Neural cell (in vitro differentiated cells): ENCODE measurements at regions not wholly inside any gene's neighbourhood (a gene's known extent, or its start where the extent isn't known, plus 50 kb on each side); places are given as distances from the start of the nearest gene placed in this dataset.

Experiments used
- H2AFZ ChIP-seq: fragments of 200-600, 300-800 bp; sonication (generic), shearing (Covaris generic); 2 replicates; pipeline ENCODE4 v1.6.0; 2014; ENCODE audit warnings: low read depth, mild to moderate bottlenecking, antibody characterized with exemption, low read length, moderate library complexity
- H3F3A ChIP-seq: fragments of 200-600 bp; shearing (Covaris generic); 2 replicates; pipeline ENCODE4 v1.6.1; 2016; ENCODE audit warnings: mild to moderate bottlenecking, moderate library complexity, mixed read lengths, antibody characterized with exemption, low read length; ENCODE audit not compliant: insufficient read depth, poor library complexity, severe bottlenecking
- H3K27ac ChIP-seq: fragments of 200-600, 300-800 bp; sonication (generic), shearing (Covaris generic); 2 replicates; pipeline ENCODE4 v1.5.1; 2014; ENCODE audit warnings: mild to moderate bottlenecking, low read length, moderate library complexity
- H3K27me3 ChIP-seq: fragments of 300-800, 200-600 bp; sonication (generic), shearing (Covaris generic); 2 replicates; pipeline ENCODE4 v1.6.0; 2014; ENCODE audit warnings: mild to moderate bottlenecking, low read depth, low read length, moderate library complexity; ENCODE audit not compliant: insufficient read depth
- H3K36me3 ChIP-seq: fragments of 300-800, 200-600 bp; sonication (generic), shearing (Covaris generic); 2 replicates; pipeline ENCODE4 v1.5.1; 2014; ENCODE audit warnings: mild to moderate bottlenecking, antibody characterized with exemption, low read length, moderate library complexity; ENCODE audit not compliant: insufficient read depth
- H3K4me2 ChIP-seq: fragments of 300-800, 200-600 bp; sonication (generic), shearing (Covaris generic); 2 replicates; pipeline ENCODE4 v1.6.0; 2014; ENCODE audit warnings: mild to moderate bottlenecking, low read length
- H3K4me3 ChIP-seq: fragments of 300-800, 200-600 bp; sonication (generic), shearing (Covaris generic); 2 replicates; pipeline ENCODE4 v1.5.1; 2014; ENCODE audit warnings: mild to moderate bottlenecking, low read length, moderate library complexity
- H3K79me2 ChIP-seq: fragments of 200-600 bp; shearing (Covaris generic); replicated peaks from 2 replicates; pipeline ENCODE4 v1.6.0; 2014; ENCODE audit warnings: mild to moderate bottlenecking, low read length, moderate library complexity; ENCODE audit not compliant: insufficient read depth
- H3K9ac ChIP-seq: fragments of 300-800, 200-600 bp; sonication (generic), shearing (Covaris generic); 2 replicates; pipeline ENCODE4 v1.6.1; 2016; ENCODE audit warnings: mild to moderate bottlenecking, low read length, mixed read lengths
- H3K9me2 ChIP-seq: fragments of 200-600 bp; shearing (Covaris generic); 2 replicates; pipeline ENCODE4 v1.6.1; 2016; ENCODE audit warnings: mild to moderate bottlenecking, low read length, mixed read lengths; ENCODE audit not compliant: insufficient read depth
- H3K9me3 ChIP-seq: fragments of 200-600, 300-800 bp; sonication (generic), shearing (Covaris generic); 2 replicates; pipeline ENCODE4 v1.6.1; 2016; ENCODE audit warnings: mild to moderate bottlenecking, mixed run types, low read length, moderate library complexity, mixed read lengths
- H4K20me1 ChIP-seq: fragments of 200-600 bp; shearing (Covaris generic); 2 replicates; pipeline ENCODE4 v1.6.1; 2016; ENCODE audit warnings: mild to moderate bottlenecking, mixed run types; ENCODE audit not compliant: insufficient read depth
- CTCF ChIP-seq: fragments of 450-650 bp; IDR thresholded peaks from 2 replicates; pipeline ENCODE4 v1.5.1; 2014; ENCODE audit warnings: antibody characterized with exemption, mild to moderate bottlenecking, moderate library complexity; ENCODE audit not compliant: poor library complexity, severe bottlenecking
- EP300 ChIP-seq: fragments of 450-650 bp; conservative IDR thresholded peaks from 2 replicates; pipeline ENCODE4 v1.6.1; 2014; ENCODE audit warnings: antibody characterized with exemption, mild to moderate bottlenecking, moderate library complexity; ENCODE audit not compliant: poor library complexity, severe bottlenecking
- EZH2 ChIP-seq: fragments of 200-600, 300-800 bp; shearing (Covaris generic), sonication (generic); IDR thresholded peaks from 2 replicates; pipeline ENCODE4 v1.6.1; 2014; ENCODE audit warnings: antibody characterized with exemption, low read length, borderline replicate concordance, mild to moderate bottlenecking; ENCODE audit not compliant: insufficient read depth, poor library complexity, severe bottlenecking
- MXI1 ChIP-seq: fragments of 450-650 bp; conservative IDR thresholded peaks from 2 replicates; pipeline ENCODE4 v1.6.1; 2014; ENCODE audit warnings: antibody characterized with exemption, mild to moderate bottlenecking; ENCODE audit not compliant: poor library complexity, severe bottlenecking
- POLR2AphosphoS5 ChIP-seq: IDR thresholded peaks from 2 replicates; pipeline ENCODE4 v1.6.1; 2012
- RAD21 ChIP-seq: fragments of 450-650 bp; conservative IDR thresholded peaks from 2 replicates; pipeline ENCODE4 v1.6.1; 2014; ENCODE audit warnings: antibody characterized with exemption, mild to moderate bottlenecking, moderate library complexity
- REST ChIP-seq: IDR thresholded peaks from 2 replicates; pipeline ENCODE4 v1.6.1; 2012; ENCODE audit warnings: borderline replicate concordance
- SMC3 ChIP-seq: fragments of 450-650 bp; conservative IDR thresholded peaks from 2 replicates; pipeline ENCODE4 v1.6.1; 2014; ENCODE audit warnings: antibody characterized with exemption, mild to moderate bottlenecking, moderate library complexity; ENCODE audit not compliant: poor library complexity
- TAF1 ChIP-seq: IDR thresholded peaks from 2 replicates; pipeline ENCODE4 v1.6.1; 2012; ENCODE audit warnings: low read depth

GRCh38 chr5:17799521-17799920, 165.3 kb downstream of the TAF11L14 start:
- H3K9ac ChIP-seq = no peak overlapping the region
- no peaks in the 10 kb centered on the region for H3K9me3 ChIP-seq
- H3K9me2 ChIP-seq = no peaks in the 10 kb centered on the region
- no peaks in the 10 kb centered on the region for H3K36me3 ChIP-seq
- peaks cover 17% of the 10 kb centered on the region for H3K79me2 ChIP-seq
- no peak overlapping the region for H2AFZ ChIP-seq
- H3K4me3 ChIP-seq = no peak overlapping the region
- TF ChIP-seq SMC3 (no peak), POLR2AphosphoS5 (peak; percentile 34)
- no peaks in the 10 kb centered on the region for H4K20me1 ChIP-seq
- no peaks in the 10 kb centered on the region for H3F3A ChIP-seq
- H3K27me3 ChIP-seq = no peaks in the 10 kb centered on the region
- H3K4me2 ChIP-seq = no peak overlapping the region
- no peak overlapping the region for H3K27ac ChIP-seq

GRCh38 chr5:17801595-17801994, 167.3 kb downstream of the TAF11L14 start:
- H3F3A ChIP-seq = peaks cover 3% of the 10 kb centered on the region
- no peak overlapping the region for H2AFZ ChIP-seq
- H3K27ac ChIP-seq = peak overlapping the region; percentile 86
- H3K9me2 ChIP-seq = no peaks in the 10 kb centered on the region
- peaks cover 36% of the 10 kb centered on the region for H3K79me2 ChIP-seq
- H3K36me3 ChIP-seq = no peaks in the 10 kb centered on the region
- H3K4me2 ChIP-seq = peak overlapping the region; percentile 59
- no peaks in the 10 kb centered on the region for H3K9me3 ChIP-seq
- no peaks in the 10 kb centered on the region for H3K27me3 ChIP-seq
- H4K20me1 ChIP-seq = no peaks in the 10 kb centered on the region
- H3K4me3 ChIP-seq = peak overlapping the region; percentile 62
- peak; percentile 44 for TF ChIP-seq POLR2AphosphoS5
- no peak for TF ChIP-seq EP300
- TF ChIP-seq TAF1 = no peak
- peak overlapping the region; percentile 65 for H3K9ac ChIP-seq

- Histone ChIP-seq H3K27ac (peak overlapping the region; percentile 86), H2AFZ (peak overlapping the region; percentile 22), H3K4me2 (peak overlapping the region; percentile 59), H3K9me2 (no peaks in the 10 kb centered on the region), H3K36me3 (no peaks in the 10 kb centered on the region), H3K4me3 (peak overlapping the region; percentile 62), H3K27me3 (no peaks in the 10 kb centered on the region), H3K9me3 (no peaks in the 10 kb centered on the region), H3K9ac (peak overlapping the region; percentile 65), H4K20me1 (no peaks in the 10 kb centered on the region), H3F3A (peaks cover 4% of the 10 kb centered on the region), H3K79me2 (peaks cover 36% of the 10 kb centered on the region)
- TF ChIP-seq EP300 (no peak), RAD21 (no peak), TAF1 (no peak), EZH2 (no peak), MXI1 (peak; percentile 28), CTCF (no peak), REST (peak; percentile 79), POLR2AphosphoS5 (peak; percentile 64), SMC3 (peak; percentile 31)
Observed at GRCh38 chr5:17802256-17802655, 168.0 kb downstream of the TAF11L14 start.
